Stomach (tissue), 4 donors: ENCODE measurements at regions not wholly inside any gene's neighbourhood (a gene's known extent, or its start where the extent isn't known, plus 50 kb on each side); places are given as distances from the start of the nearest gene placed in this dataset.

Experiments
- POLR2A ChIP-seq, 4 donors: fragments of 450-650 bp; IDR thresholded peaks; one replicate each; pipeline ENCODE4 v1.6.1; 2016; ENCODE audit warnings: antibody characterized with exemption in 4 of 4, control low read depth in 2 of 4, mild to moderate bottlenecking in 1 of 4, moderate library complexity in 1 of 4
- TF ChIP-seq, protein P1 (sequence below), 7 experiments: fragments of 450-650 bp in 4 of 7; fragments of 200-600 bp in 3 of 7; sonication (generic) in 3 of 7; IDR thresholded peaks; one replicate each; pipeline ENCODE4 v1.5.1; 2016 to 2019; ENCODE audit warnings: antibody characterized with exemption in 7 of 7, control low read depth in 2 of 7, mild to moderate bottlenecking in 1 of 7

DNA sequence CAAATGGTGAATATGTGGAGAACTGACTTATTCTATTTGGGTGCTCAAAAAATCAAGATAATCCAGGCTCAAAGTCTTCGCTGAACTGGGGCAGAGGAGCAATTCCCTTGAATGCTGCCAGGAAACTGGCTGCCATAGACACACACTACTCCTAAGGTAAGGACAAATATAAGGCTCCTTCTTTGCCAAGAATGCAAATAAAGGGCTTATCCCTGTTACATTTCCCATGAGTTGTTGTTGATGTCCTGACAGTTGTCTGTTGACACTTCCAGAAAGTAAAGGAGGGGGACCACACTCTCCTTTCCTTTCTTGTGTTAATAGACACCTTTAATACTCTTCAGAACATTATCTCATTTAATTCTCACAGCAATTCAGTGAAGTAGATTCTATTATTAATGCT is 212.2 kb upstream of the PTBP2 start:
- TF ChIP-seq, protein P1, sequence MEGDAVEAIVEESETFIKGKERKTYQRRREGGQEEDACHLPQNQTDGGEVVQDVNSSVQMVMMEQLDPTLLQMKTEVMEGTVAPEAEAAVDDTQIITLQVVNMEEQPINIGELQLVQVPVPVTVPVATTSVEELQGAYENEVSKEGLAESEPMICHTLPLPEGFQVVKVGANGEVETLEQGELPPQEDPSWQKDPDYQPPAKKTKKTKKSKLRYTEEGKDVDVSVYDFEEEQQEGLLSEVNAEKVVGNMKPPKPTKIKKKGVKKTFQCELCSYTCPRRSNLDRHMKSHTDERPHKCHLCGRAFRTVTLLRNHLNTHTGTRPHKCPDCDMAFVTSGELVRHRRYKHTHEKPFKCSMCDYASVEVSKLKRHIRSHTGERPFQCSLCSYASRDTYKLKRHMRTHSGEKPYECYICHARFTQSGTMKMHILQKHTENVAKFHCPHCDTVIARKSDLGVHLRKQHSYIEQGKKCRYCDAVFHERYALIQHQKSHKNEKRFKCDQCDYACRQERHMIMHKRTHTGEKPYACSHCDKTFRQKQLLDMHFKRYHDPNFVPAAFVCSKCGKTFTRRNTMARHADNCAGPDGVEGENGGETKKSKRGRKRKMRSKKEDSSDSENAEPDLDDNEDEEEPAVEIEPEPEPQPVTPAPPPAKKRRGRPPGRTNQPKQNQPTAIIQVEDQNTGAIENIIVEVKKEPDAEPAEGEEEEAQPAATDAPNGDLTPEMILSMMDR (IDR thresholded peaks at IDR 0.05), result no peak
- no peak for TF ChIP-seq POLR2A (IDR thresholded peaks at IDR 0.05)
